NT2/D1 (cell line): ENCODE measurements at regions not wholly inside any gene's neighbourhood (a gene's known extent, or its start where the extent isn't known, plus 50 kb on each side); places are given as distances from the start of the nearest gene placed in this dataset.

Source experiments
- SUZ12 ChIP-seq: IDR thresholded peaks from 2 replicates; pipeline ENCODE4 v1.6.1; 2011; ENCODE audit not compliant: insufficient read length, insufficient read depth; ENCODE audit errors: extremely low read depth
- YY1 ChIP-seq: IDR thresholded peaks from 2 replicates; pipeline ENCODE4 v1.6.1; 2011; ENCODE audit not compliant: insufficient read length, insufficient read depth
- ZNF274 ChIP-seq: IDR thresholded peaks from 2 replicates; pipeline ENCODE4 v1.6.1; 2011; ENCODE audit warnings: mild to moderate bottlenecking, low read depth, low read length

GRCh38 chr1:11377954-11378353 is 101.0 kb upstream of the DISP3 start:
- TF ChIP-seq ZNF274 (no peak), SUZ12 (no peak), YY1 (no peak)
